ENCODE measurements at regions not wholly inside any gene's neighbourhood (a gene's known extent, or its start where the extent isn't known, plus 50 kb on each side); places are given as distances from the start of the nearest gene placed in this dataset.
"Not testable (repeated sequence)": the region's sequence is repeated elsewhere in the genome, so short reads cannot be mapped to it uniquely, and the experiment has no call there.

DNA sequence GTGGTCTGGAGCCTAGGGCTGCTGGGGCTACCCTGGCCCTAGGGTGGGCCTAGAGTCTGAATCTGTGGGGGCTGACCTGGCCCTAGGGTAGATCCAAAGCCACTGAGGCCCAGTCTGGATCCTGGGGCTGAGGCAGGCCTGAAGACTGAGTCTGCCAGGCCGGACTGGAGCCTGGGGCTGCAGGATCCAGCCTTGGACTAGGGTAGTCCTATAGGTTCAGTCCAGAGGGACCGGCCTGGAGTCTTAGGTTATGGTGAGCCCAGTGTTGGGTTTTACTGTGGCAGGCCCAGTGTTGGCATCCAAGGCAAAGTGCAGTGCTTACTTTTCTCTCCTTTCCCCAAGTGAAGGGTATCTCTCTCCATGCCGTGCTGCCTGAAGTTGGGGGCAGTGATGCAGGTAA lies 227.9 kb upstream of the TAS2R1 start:
- DNase-seq (ENCODE audit: low spot score): no peak

DNA sequence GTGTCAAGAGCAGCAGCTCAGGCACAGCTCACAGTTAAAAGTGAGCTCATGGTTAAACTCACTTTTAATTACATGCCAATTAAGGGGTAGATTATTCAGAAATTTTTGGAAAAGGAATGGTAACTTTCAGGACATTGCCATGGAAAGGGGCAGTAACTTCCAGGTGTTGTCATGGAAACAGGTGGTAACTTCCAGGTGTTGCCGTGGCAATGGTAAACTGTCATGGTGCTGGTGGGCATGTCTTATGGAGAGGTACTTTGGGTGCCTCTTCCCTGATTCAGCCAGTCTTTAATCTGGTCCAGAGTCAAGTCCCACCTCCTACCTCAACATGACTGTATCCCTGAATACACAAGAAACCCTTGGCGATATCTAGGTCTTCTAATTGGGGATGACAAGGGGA lies 223.2 kb upstream of the TAS2R1 start:
- no peak for DNase-seq (ENCODE audit: low spot score)

DNA sequence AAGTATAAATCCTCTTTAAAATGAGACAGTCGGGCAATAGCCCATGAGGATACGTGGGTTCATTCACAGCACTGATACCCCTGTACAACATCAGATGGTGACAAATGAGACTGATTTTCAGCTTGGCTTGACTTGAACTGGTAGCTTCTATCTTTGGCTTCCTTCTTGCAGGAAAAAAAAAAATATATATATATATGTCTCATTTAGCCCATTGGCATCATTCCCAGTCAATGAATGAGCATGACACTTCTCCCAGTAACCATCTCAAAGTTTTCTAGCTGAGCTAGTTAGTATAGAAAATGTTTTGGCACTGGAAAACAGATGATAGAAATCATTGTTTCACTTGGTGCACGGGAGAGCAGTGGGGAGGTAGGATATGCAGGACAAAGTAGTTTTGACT lies 222.5 kb upstream of the TAS2R1 start:
- no peak for DNase-seq (ENCODE audit: low spot score)

DNA sequence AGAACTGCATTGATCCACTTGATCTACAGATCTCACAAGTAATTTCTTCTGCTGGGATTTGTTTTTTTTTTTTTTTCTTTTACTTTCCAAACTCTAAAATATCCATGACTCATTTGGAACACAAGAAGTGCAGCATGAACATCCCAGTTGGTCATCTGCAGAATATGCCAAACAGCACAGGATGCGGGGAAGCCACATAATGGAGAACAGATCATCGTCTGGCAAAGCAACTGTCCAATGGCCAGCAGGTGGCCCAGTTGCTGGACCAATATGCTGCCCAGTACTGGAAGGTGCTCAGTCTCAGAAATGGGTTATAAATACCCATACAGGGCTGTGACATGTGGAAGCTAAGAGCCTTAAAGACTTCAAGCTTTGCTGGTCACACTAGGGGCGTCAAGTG lies 221.3 kb upstream of the TAS2R1 start:
- DNase-seq (ENCODE audit: low spot score): peak; percentile 93

DNA sequence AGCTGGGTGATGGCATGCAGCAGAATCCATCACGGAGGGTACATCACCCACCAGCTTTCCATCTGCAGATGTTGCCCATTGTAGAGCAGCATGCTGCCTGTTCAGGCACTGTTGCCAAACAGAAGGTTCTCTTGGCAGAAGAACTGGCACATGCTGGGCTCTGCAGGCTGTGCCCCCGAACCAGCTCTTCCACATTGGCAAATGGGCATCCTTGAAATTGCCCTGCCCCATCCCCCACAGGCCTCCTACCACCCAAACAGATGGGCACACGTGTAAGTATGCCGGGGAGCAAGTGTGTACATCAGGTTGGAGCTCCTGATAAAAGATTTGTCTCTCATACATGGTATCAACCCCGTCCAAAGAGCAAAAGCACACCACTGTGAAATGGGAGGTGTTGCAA lies 220.3 kb upstream of the TAS2R1 start:
- DNase-seq (ENCODE audit: low spot score): no peak

DNA sequence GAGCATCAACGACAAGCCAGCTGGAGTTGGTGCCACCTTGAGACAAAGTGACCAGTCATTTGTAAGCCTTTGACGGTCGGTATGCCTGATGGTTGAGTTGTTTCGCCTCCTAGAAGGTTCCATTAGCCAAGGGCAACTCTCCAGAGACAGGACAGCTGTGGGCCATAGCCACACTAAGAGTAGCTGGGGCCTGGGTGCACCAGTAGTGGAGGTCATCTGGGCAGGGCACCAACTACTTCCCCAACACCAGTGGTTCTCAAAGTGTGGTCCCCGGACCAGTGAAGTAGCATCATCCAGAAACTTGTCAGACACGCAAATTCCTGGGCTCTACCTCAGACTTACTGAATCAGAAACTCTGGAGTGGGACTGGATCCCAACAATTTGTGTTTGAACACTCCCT lies 217.5 kb upstream of the TAS2R1 start:
- DNase-seq (ENCODE audit: low spot score): no peak

DNA sequence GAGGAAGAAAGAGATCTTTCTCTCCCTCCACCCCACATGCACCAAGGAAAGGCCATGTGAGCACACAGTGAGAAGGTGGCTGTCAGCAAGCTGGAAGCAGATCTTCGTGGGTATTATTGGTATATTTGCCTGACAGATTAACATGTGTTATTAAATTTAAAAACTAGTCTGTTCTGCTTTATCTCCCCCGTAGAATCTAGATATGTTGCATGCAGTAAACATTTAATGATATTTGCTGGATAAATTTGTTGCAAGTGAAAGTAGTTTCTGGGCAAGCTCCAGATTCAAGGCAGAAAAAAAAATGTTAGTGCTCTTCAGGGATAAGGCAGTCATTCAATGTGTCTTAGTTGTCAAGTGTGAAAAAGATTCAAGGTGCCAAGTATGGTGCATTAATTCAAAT lies 215.0 kb upstream of the TAS2R1 start:
- no peak for DNase-seq (ENCODE audit: low spot score)

DNA sequence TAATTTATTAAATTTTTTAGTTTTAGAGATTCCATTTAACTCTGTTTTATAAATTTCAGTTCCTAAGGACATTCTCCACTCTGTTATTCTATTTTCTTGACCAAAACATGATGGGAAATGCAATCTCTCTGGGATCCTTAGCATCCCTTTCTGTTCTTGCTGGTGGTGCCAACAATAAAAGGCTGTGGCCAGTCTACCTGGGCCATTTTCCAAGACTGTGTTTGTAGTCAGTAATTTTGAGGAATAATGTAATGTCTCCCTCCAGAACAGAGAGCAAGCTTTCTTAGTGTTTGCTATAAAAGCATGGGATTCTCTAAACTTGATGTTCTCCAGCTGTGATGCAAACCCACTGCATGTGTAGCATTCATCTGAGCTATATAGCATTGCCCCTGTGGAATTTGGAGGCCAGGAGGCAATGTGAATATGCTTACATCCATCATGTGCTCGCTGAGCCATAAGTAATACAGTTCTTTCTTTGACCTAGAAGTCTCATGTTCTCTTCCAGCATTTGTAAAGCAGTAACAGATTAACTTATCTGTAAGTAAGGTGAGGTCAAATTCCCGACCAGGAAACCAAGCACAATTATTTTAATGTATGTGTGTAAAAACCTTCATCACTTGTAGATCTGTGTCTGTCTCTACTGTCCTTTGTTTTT lies 211.5 kb upstream of the TAS2R1 start:
- no peak for DNase-seq (ENCODE audit: low spot score)

DNA sequence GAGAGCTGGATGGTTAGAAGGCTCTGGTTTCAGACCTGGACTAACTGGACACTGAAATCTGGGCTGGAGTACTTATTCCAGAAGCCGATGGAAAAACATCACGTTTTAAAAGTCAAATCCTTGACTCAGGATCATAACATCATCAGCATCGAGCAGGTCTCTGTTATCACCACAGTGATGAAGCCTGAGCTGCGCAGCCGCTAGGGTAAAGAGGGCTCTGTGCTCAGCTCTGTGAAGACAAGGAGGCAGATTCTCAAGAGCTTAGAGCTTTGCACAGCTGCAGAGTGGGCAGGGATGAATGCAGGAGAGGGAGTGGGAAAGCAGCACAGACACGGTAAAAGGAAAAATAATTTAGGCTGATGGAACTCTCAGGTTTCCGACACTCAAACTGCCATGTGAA lies 208.8 kb upstream of the TAS2R1 start:
- DNase-seq (ENCODE audit: low spot score): no peak

DNA sequence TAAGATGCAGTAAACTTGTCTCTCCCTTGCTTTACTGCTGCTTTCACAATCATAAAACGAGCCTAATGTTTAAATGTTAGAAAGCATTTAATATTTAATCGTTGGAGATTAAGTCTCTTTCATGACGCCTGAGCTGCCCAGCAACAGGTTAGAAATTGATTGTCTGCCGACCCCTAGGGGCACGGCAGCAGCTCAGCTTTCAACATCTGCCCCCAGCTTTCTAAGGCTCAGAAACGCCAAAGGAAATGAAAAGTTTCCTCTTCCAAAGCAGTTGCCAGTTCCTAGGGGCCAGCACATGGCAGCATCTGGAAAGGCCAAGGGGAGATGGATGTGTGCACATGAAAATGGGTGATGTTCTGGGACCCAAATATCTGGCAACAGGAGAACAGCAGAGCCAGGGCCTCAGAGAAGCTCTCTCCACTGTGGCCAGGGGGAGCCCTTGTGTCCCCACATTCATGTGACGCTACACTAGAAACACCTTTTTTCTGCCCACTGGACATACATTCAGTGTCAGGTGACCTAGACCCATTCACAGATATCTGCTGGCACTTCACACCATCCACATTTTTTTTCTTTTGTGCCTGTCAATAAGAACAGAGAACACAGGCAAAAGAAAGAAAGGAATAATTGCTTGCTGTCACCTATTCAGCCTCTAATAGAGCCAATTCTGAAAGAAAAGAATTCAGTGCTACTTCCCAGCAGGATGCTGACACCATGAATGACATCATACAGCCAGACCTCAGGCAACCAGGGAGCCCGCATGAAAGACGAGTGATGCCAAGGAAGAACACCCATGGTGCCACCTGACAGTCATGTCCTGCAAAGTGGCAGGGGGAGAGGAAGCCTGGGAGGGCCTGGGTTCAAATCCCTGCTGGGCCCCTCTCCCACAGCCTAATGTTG lies 205.0 kb upstream of the TAS2R1 start:
- DNase-seq (ENCODE audit: low spot score): peak; percentile 14

DNA sequence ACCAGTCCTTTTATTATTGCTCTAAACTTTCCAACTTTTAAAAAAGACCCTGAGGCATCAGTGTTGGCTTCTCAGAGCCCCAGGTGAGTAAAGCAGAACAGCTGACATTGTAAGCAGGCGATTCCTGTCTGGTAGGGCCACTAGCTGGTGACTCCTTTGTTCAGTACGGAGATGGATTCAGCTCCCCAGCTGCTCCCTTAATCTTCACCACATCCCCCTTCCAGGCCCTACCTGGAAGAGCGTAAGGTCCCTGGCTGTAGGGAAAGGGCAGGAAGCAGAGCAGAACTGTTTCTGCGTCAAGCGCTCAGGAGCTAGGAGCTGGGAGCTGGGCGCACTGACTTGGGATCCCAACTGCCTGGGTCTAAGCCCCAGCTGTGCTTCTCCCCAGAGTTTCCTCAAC lies 203.7 kb upstream of the TAS2R1 start:
- DNase-seq (ENCODE audit: low spot score): no peak

DNA sequence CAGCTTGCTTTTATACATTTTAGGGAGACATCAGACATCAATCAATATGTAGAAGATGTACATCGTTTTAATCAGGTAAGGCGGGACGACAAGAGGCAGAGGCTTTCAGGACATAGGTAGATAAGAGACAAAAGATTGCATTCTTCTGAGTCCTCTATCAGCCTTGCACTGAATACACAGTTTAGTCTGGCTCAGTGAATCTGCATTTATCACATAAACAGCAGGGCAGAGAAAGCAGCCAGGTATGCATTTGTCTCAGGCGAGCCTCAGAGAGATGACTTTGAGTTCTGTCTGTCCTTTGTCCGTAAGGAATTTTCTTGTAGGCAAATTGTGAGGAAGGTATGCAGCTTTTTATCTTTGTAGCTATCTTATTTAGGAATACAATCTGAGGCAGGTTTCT lies 202.8 kb upstream of the TAS2R1 start:
- DNase-seq (ENCODE audit: low spot score): no peak

DNA sequence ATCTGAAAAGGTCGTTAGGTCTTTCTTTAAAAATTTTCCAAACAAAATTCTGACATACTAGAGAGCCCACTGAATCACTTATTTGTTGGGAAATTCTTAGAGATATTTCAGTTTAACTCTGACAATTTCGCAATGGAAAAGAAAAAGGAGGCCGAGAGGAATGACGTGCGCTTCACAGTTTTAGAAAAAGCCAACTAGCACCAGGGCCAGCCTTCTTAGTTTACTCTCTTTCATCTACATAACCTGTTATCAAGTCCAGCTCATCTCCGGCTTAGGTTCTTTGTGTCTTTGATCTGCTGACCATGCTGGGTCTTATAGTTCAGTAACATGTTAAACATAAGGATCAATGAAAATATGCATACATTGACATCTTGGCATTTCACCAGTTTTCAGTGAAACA lies 201.7 kb upstream of the TAS2R1 start:
- DNase-seq (ENCODE audit: low spot score): no peak

DNA sequence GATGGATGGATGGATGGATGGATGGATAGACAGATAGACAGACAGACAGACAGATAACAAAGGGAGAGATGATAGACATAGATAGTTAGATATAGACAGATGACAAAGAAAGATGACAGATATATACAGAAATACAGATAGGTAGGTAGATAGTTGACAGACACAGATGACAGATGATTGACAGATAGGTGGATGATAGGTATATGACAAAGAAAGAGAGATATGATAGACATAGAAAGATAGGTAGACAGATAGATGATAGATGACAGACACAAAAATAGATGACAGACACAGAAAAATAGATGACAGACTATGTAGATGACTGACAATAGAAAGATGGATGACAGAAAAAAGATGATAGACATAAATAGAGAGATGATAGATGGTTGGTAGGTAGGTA lies 200.0 kb upstream of the TAS2R1 start:
- DNase-seq (ENCODE audit: low spot score): no peak

DNA sequence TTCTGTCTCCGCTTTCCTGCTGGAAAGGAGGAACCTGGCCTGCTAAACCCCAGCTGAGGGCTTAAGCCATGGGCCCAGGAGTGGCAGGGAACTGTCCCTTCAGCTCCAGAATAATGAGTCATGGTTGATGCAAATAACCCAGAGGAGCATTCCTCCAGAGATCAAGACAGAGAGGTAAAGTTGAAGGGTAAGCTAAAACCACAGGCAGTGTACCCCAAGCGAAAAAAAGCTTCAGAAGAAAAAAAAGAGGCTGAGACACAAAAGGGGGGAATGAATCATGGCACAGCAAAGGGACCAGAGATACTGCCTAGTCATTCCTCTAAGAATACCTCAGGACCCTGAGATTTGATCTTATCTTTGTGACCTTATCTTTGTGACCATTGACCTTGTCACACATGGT lies 199.5 kb upstream of the TAS2R1 start:
- DNase-seq (ENCODE audit: low spot score): peak; percentile 41

DNA sequence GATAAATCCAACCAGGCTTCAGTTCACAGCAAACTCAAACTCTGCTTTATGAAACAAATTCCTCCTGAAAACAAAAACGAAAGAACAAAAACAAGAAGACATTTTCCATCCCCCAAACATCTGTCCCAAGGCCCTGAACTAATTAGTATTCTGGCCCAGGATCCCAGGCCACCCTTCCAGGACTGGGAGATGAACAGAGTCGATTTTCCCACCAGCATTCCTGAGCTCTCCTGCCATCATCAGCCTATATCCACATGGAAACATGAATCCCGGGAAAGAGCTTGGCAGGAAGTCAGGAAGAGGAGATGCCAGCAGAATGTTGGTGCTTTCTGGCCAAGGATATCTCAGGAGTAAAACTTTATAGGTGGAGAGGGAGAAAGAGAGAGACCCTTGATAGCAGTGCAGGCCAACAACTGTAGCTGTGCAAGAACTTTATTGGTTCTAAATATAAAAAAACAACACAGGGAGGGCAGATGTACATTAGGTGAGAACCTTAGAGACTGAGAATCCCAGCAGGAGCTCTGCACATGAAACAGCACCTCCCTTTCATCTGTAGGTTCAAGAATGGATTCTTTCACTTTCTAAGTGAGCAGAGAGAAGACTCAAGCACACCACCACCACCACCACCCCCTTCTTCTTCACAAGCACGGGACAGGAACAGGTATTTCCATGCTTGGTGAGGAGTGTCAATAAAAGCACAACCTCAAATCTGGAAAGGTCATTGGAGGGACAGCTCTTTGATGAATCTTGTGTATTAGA lies 190.7 kb upstream of the TAS2R1 start:
- peak; percentile 13 for DNase-seq (ENCODE audit: low spot score)

DNA sequence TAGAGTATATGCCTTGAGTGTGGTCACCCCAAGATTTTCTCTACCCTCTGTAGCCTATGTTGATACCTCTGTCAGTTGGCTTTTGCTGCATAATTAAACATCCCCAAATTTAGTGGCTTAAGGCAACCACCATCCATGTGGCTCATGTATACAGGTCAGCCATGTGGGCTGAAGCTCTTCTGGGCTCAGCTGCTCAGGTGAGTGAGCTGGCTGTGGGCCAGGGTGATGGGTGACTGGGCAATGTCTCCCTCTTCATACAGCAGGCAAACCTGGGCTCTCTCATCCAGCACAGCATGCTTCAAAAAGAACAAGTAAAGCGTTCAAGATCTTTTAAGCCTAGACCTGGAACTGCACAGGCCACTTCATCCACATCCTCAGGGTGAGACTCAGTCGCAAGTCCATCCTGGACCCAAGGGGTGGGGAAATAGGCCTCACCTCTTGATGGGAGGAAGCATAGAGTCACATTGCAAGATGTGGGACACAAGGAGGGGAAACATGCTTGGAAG lies 188.2 kb upstream of the TAS2R1 start:
- DNase-seq (ENCODE audit: low spot score): no peak

DNA sequence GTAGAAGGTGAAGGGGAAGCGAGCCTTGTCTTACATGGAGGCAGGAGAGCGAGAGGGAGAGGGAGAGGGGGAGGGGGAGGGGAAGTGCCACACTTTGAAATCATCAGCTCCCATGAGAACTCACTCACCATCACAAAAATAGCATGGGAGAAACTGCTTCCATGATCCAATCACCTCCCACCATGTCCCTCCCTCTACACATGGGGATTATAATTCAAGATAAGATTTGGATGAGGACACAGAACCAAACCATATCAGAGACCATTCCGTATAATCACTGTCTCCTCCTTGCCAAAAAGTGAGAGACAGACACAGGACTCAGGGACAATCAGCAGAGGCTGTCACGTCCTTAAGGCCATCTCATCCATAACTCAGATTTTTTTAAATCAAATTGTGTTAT lies 187.7 kb upstream of the TAS2R1 start:
- DNase-seq (ENCODE audit: low spot score): no peak

DNA sequence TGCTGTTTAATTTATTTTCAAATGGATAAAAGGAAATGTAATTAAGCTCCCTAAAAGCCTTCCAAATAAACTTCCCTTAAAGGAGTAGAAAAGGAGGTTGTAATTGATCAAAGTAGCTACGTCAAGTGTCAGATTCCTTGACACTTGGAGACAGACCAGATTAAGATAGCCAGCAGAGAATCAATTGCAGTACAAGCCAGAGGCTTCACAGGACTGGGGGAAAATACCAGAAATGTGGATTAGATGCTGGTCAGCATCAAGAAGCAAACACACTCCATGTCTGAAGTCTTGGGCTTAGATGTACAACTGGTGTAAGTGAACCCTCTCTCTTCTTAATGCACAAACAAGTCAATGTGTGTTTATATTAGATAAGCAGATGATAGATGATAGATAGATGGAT lies 184.9 kb upstream of the TAS2R1 start:
- no peak for DNase-seq (ENCODE audit: low spot score)

DNA sequence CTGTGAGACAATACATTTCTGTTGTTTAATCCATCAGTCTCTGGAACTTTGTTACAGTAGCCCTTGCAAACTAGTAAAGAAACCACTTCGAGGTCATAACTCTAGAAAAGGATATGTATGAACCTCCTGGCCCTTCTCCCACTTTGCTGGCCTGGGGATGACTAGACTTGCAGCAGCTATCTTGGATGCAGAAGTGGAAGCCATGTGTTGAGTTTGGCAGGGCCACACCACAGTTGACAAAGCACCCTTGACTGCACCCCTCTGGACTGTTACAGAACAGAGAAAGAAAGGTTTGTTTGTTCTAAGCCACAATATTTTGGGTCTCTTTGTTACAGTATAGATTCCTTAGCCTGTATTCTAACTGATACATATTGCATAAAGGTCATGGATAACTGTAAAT lies 183.2 kb upstream of the TAS2R1 start:
- DNase-seq (ENCODE audit: low spot score): no peak

DNA sequence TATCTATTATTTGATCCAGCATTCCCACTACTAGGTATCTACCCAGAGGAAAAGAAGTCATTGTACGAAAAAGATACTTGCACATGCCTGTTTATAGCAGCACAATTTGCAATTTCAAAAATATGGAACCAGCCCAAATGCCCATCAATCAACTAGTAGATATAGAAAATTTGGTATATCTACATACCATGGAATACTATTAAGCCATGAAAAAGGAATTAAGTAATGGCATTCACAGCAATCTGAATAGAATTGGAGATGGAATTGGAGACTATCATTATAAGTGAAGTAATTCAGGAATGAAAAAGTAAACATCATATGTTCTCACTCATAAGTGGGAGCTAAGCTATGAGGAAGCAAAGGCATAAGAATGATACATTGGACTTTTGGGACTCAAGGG lies 177.2 kb upstream of the TAS2R1 start:
- not testable (repeated sequence) for DNase-seq (ENCODE audit: low spot score)

DNA sequence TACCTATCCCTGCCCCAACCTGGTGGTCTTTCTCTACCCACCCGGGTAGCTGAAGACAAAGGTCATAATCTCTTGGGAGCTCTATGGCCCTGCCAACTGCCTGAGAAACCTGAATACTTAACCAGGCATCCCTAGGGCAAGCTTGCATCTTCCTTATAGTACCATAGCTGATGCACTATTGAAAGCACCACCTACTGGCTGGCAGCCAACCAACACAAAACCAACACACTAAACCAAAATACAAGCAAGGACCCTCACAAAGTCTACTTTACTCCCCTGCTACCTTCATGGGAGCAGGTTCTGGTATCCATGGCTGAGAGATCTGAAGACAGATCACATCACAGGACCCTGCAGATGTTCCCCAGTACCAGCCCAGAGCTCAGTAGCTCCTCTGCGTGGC lies 171.8 kb upstream of the TAS2R1 start:
- DNase-seq (ENCODE audit: low spot score): no peak

DNA sequence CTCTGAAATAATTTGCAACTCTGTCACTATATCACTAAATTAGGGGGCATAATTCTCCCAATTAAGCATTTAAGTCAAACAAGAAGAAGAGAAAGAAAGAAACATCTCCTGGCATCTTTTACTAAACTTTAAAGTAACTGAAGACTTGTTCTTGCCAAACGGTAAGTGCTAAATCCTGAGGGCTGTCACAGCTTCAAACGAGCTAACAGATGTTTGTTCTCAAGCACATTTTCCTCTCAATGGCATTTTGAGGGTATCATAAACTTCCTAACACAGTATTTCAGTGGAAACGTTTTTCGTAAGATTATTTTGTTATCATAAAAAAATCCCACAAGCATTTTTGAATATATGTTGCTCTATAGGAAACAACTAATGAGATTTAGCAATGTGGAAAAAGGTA lies 169.5 kb upstream of the TAS2R1 start:
- no peak for DNase-seq (ENCODE audit: low spot score)

Measured in A172 (cell line).